ENCODE measurements at regions not wholly inside any gene's neighbourhood (a gene's known extent, or its start where the extent isn't known, plus 50 kb on each side); places are given as distances from the start of the nearest gene placed in this dataset.
"Not testable (repeated sequence)": the region's sequence is repeated elsewhere in the genome, so short reads cannot be mapped to it uniquely, and the experiment has no call there.

GRCh38 chr2:14994721-14995120, 362.2 kb downstream of the LRATD1 start:
- no peak overlapping the region for H3K4me3 ChIP-seq (ENCODE audit: low read depth, low read length)
- TF ChIP-seq, protein P1, sequence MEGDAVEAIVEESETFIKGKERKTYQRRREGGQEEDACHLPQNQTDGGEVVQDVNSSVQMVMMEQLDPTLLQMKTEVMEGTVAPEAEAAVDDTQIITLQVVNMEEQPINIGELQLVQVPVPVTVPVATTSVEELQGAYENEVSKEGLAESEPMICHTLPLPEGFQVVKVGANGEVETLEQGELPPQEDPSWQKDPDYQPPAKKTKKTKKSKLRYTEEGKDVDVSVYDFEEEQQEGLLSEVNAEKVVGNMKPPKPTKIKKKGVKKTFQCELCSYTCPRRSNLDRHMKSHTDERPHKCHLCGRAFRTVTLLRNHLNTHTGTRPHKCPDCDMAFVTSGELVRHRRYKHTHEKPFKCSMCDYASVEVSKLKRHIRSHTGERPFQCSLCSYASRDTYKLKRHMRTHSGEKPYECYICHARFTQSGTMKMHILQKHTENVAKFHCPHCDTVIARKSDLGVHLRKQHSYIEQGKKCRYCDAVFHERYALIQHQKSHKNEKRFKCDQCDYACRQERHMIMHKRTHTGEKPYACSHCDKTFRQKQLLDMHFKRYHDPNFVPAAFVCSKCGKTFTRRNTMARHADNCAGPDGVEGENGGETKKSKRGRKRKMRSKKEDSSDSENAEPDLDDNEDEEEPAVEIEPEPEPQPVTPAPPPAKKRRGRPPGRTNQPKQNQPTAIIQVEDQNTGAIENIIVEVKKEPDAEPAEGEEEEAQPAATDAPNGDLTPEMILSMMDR (IDR thresholded peaks at IDR 0.05; ENCODE audit: insufficient read depth, low read length, poor library complexity, severe bottlenecking) = no peak
- no peaks in the 10 kb centered on the region for H3K27me3 ChIP-seq (ENCODE audit: control insufficient read depth, insufficient read depth, low read length)
- no peaks in the 10 kb centered on the region for H3K36me3 ChIP-seq (ENCODE audit: control insufficient read depth, insufficient read depth, low read length)
- DNase-seq (ENCODE audit: low read depth) = no peak

GRCh38 chr2:14996351-14997014, 364.0 kb downstream of the LRATD1 start:
- Histone ChIP-seq H3K27me3 (ENCODE audit: control insufficient read depth, insufficient read depth, low read length) (no peaks in the 10 kb centered on the region), H3K36me3 (ENCODE audit: control insufficient read depth, insufficient read depth, low read length) (no peaks in the 10 kb centered on the region), H3K4me3 (ENCODE audit: low read depth, low read length) (no peak overlapping the region)
- no peak for DNase-seq (ENCODE audit: low read depth)
- TF ChIP-seq, protein P1 (IDR thresholded peaks at IDR 0.05; ENCODE audit: insufficient read depth, low read length, poor library complexity, severe bottlenecking) = no peak

DNA sequence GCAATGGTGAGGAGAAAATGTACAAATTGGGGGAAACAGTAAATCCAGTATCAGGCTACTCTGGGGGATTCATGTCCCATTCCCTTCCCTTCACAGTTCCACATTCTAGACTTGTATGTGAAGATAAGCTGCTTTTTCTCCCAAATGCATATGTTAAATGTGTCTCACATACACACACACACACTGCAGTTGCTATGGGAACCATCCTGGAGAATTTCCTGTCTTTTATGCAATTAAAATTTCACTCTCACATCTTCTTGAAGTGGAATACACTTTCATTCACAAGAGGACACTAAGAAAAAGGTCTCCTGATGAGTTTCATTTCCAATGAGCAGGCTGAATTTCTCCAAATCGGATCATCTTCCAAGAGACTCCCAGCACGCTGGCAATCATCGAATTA, 366.0 kb downstream of the LRATD1 start:
- TF ChIP-seq, protein P1 (IDR thresholded peaks at IDR 0.05; ENCODE audit: insufficient read depth, low read length, poor library complexity, severe bottlenecking) = no peak
- no peak for DNase-seq (ENCODE audit: low read depth)
- H3K36me3 ChIP-seq (ENCODE audit: control insufficient read depth, insufficient read depth, low read length) = no peaks in the 10 kb centered on the region
- no peak overlapping the region for H3K4me3 ChIP-seq (ENCODE audit: low read depth, low read length)
- no peaks in the 10 kb centered on the region for H3K27me3 ChIP-seq (ENCODE audit: control insufficient read depth, insufficient read depth, low read length)

DNA sequence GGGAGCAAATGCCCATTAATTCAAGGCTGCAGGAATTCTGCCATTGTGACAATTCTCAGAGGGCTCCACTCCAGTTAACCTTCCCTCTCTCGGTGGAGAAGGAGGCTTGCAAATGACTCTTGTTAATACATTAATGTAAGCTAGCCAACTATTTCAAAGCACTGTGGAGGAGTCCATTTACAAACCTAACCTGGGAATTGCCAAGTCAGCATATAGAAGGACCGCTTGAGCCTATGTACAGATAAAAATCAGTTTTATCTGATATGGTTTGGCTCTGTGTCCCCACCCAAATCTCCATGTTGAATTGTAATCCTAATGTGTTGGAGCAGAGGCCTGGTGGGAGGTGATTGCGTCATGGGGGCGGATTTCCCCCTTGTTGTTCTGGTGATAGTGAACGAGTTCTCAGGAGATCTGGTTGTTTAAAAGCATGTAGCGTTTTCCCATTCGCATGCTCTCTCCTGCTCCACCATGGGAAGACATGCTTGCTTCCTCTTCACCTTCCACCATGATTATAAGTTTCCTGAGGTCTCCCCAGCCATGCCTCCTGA, 366.7 kb downstream of the LRATD1 start:
- TF ChIP-seq, protein P1 (IDR thresholded peaks at IDR 0.05; ENCODE audit: insufficient read depth, low read length, poor library complexity, severe bottlenecking) = no peak
- no peaks in the 10 kb centered on the region for H3K36me3 ChIP-seq (ENCODE audit: control insufficient read depth, insufficient read depth, low read length)
- H3K4me3 ChIP-seq (ENCODE audit: low read depth, low read length) = no peak overlapping the region
- H3K27me3 ChIP-seq (ENCODE audit: control insufficient read depth, insufficient read depth, low read length) = no peaks in the 10 kb centered on the region
- no peak for DNase-seq (ENCODE audit: low read depth)

DNA sequence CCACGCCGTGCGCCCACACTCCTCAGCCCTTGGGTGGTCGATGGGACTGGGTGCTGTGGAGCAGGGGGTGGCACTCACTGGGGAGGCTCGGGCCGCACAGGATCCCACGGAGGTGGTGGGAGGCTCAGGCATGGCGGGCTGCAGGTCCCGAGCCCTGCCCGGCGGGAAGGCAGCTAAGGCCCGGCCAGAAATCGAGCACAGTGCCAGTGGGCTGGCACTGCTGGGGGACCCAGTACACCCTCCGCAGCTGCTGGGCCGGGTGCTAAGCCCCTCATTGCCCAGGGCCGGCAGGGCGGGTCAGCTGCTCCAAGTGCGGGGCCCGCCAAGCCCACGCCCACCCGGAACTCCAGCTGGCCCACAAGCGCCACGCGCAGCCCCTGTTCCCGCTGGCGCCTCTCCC, 370.0 kb downstream of the LRATD1 start:
- not testable (repeated sequence) for DNase-seq (ENCODE audit: low read depth); H3K4me3 ChIP-seq (ENCODE audit: low read depth, low read length); H3K36me3 ChIP-seq (ENCODE audit: control insufficient read depth, insufficient read depth, low read length); H3K27me3 ChIP-seq (ENCODE audit: control insufficient read depth, insufficient read depth, low read length)

DNA sequence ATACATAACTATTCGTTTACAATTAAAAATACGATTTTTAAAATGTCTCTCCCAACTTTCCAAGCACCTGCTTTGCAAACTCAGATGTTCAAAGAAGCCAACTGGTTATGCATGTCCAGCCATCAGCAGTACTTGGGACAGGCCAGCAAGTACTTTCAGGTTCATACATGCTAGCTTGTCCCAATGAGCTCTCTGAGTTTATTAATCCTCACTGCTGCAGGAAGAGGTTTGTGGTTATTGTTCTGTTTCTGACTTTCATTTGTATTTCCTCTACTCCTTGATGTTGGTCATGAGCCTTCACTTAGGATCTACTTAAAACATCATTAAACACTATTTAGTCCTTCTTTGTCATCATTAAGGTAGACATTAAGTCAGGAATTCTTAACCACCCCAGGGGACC, 374.1 kb downstream of the LRATD1 start:
- H3K4me3 ChIP-seq (ENCODE audit: low read depth, low read length) = no peak overlapping the region
- H3K36me3 ChIP-seq (ENCODE audit: control insufficient read depth, insufficient read depth, low read length) = no peaks in the 10 kb centered on the region
- no peak for DNase-seq (ENCODE audit: low read depth)
- H3K27me3 ChIP-seq (ENCODE audit: control insufficient read depth, insufficient read depth, low read length) = no peaks in the 10 kb centered on the region
- TF ChIP-seq, protein P1 (IDR thresholded peaks at IDR 0.05; ENCODE audit: insufficient read depth, low read length, poor library complexity, severe bottlenecking) = no peak

All from kidney epithelial cell (primary cell).